H1 (cell line): ENCODE measurements at regions not wholly inside any gene's neighbourhood (a gene's known extent, or its start where the extent isn't known, plus 50 kb on each side); places are given as distances from the start of the nearest gene placed in this dataset.

Experiments
- KDM5A ChIP-seq: fragments of 200-600 bp; IDR thresholded peaks from 2 replicates; pipeline ENCODE4 v1.7.1; 2012; ENCODE audit warnings: mild to moderate bottlenecking, low read length, inconsistent platforms, mixed read lengths
- RAD21 ChIP-seq, 2 experiments: IDR thresholded peaks in 1 of 2; conservative IDR thresholded peaks in 1 of 2; 2 replicates each; pipeline ENCODE4 v1.6.1; 2011; ENCODE audit warnings: low read depth in 2 of 2, low read length in 2 of 2, improper control_type of control experiment in 1 of 2, inconsistent platforms in 1 of 2, mild to moderate bottlenecking in 1 of 2, moderate library complexity in 1 of 2
- TAF1 ChIP-seq: IDR thresholded peaks from 2 replicates; pipeline ENCODE4 v1.6.1; 2011; ENCODE audit warnings: mild to moderate bottlenecking, low read depth, low read length

DNA sequence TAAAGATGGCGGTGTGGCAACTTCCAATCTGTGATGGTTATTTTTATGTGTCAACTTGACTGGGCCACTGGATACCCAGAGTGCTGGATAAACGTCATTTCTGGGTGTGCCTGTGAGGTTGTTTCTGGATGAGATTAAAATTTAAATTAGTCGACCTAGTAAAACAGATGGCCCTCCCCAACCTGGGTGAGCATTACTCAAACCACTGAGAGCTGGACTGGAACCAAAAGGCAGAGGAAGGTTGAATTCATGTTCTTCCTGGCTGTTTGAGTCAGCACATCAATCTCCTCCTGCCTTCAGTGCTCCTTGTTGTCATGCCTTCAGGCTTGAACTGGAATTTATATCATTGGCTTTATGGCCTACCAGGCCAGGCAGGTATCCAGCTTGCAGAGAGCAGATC is 190.8 kb upstream of the RGPD4 start:
- no peak for TF ChIP-seq TAF1
- TF ChIP-seq RAD21 (IDR thresholded peaks at IDR 0.05 in 1 of 2, conservative IDR thresholded peaks at IDR 0.05 in 1 of 2; ENCODE audit: low read depth in 2 of 2, low read length in 2 of 2): no peak
- TF ChIP-seq KDM5A: no peak
